OCI-LY3 (cell line): ENCODE measurements at regions not wholly inside any gene's neighbourhood (a gene's known extent, or its start where the extent isn't known, plus 50 kb on each side); places are given as distances from the start of the nearest gene placed in this dataset.

Source experiments
- EZH2phosphoT487 ChIP-seq: fragments of 200-600 bp; shearing (Covaris generic); IDR thresholded peaks from 2 replicates; pipeline ENCODE4 v1.6.1; 2018; ENCODE audit warnings: antibody characterized with exemption, mixed run types, low read depth
- TF ChIP-seq, protein P1 (sequence below): fragments of 200-600, 300-600 bp; sonication (generic); IDR thresholded peaks from 2 replicates; pipeline ENCODE4 v1.5.1; 2014; ENCODE audit warnings: antibody characterized with exemption, low read length, low read depth

DNA sequence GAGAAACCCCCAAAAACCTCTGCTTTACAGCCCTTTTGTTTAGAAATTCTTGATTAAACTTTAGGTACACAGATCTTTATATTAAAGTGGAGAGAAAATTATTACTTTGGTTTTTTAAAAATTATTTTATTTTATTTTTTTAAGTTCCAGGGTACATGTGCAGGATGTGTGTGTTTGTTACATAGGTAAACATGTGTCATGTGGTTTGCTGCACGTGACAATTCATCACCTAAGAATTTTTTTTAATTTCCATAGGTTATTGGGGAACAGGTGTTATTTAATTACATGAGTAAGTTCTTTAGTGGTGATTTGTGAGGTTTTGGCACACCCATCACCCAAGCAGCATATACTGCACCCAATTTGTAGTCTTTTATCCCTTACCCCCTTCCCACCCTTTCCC is 581.7 kb downstream of the CSNK1G3 start:
- TF ChIP-seq, protein P1, sequence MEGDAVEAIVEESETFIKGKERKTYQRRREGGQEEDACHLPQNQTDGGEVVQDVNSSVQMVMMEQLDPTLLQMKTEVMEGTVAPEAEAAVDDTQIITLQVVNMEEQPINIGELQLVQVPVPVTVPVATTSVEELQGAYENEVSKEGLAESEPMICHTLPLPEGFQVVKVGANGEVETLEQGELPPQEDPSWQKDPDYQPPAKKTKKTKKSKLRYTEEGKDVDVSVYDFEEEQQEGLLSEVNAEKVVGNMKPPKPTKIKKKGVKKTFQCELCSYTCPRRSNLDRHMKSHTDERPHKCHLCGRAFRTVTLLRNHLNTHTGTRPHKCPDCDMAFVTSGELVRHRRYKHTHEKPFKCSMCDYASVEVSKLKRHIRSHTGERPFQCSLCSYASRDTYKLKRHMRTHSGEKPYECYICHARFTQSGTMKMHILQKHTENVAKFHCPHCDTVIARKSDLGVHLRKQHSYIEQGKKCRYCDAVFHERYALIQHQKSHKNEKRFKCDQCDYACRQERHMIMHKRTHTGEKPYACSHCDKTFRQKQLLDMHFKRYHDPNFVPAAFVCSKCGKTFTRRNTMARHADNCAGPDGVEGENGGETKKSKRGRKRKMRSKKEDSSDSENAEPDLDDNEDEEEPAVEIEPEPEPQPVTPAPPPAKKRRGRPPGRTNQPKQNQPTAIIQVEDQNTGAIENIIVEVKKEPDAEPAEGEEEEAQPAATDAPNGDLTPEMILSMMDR: no peak
- TF ChIP-seq EZH2phosphoT487: no peak
